Gastrocnemius medialis (tissue), 4 donors: ENCODE measurements at regions not wholly inside any gene's neighbourhood (a gene's known extent, or its start where the extent isn't known, plus 50 kb on each side); places are given as distances from the start of the nearest gene placed in this dataset.
"Not testable (repeated sequence)": the region's sequence is repeated elsewhere in the genome, so short reads cannot be mapped to it uniquely, and the experiment has no call there.

Experiments used
- POLR2A ChIP-seq, 2 donors: fragments of 450-650 bp; IDR thresholded peaks; one replicate each; pipeline ENCODE4 v1.6.1; 2017; ENCODE audit warnings: antibody characterized with exemption in 2 of 2, mild to moderate bottlenecking in 2 of 2, moderate library complexity in 2 of 2
- TF ChIP-seq, protein P1 (sequence below), 5 experiments: fragments of 450-650 bp in 3 of 5; fragments of 200-600 bp in 2 of 5; sonication (generic) in 2 of 5; IDR thresholded peaks in 4 of 5; conservative IDR thresholded peaks in 1 of 5; 1 replicate in 4 of 5; 2 replicates in 1 of 5; pipeline ENCODE4 v1.5.1; 2016 to 2019; ENCODE audit warnings: antibody characterized with exemption in 5 of 5, mild to moderate bottlenecking in 3 of 5, moderate library complexity in 3 of 5

DNA sequence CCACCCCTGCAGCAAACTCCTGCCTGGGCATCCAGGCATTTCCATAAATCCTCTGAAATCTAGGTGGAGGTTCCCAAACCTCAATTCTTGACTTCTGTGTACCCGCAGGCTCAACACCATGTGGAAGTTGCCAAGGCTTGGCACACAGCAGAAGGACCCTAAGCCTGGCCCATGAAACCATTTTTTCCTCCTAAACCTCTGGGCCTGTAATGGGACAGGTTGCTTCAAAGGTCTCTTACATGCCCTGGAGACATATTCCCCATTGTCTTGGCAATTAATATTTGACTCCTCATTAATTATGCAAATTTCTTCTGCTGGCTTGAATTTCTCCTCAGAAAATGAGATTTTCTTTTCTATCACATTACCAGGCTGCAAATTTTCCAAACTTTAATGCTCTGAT, 339.5 kb upstream of the SORCS1 start:
- TF ChIP-seq, protein P1, sequence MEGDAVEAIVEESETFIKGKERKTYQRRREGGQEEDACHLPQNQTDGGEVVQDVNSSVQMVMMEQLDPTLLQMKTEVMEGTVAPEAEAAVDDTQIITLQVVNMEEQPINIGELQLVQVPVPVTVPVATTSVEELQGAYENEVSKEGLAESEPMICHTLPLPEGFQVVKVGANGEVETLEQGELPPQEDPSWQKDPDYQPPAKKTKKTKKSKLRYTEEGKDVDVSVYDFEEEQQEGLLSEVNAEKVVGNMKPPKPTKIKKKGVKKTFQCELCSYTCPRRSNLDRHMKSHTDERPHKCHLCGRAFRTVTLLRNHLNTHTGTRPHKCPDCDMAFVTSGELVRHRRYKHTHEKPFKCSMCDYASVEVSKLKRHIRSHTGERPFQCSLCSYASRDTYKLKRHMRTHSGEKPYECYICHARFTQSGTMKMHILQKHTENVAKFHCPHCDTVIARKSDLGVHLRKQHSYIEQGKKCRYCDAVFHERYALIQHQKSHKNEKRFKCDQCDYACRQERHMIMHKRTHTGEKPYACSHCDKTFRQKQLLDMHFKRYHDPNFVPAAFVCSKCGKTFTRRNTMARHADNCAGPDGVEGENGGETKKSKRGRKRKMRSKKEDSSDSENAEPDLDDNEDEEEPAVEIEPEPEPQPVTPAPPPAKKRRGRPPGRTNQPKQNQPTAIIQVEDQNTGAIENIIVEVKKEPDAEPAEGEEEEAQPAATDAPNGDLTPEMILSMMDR (IDR thresholded peaks at IDR 0.05 in 4 of 5, conservative IDR thresholded peaks at IDR 0.05 in 1 of 5), result not testable (repeated sequence)
- not testable (repeated sequence) for TF ChIP-seq POLR2A (IDR thresholded peaks at IDR 0.05)
